Endothelial cell of umbilical vein (primary cell): ENCODE measurements at regions not wholly inside any gene's neighbourhood (a gene's known extent, or its start where the extent isn't known, plus 50 kb on each side); places are given as distances from the start of the nearest gene placed in this dataset.

Source experiments
- EZH2 ChIP-seq: IDR thresholded peaks from 2 replicates; pipeline ENCODE4 v1.6.1; 2012; ENCODE audit warnings: borderline replicate concordance, low read depth, mild to moderate bottlenecking, moderate library complexity, low read length, inconsistent platforms; ENCODE audit not compliant: severe bottlenecking
- JUN ChIP-seq: IDR thresholded peaks from 2 replicates; pipeline ENCODE4 v1.6.1; 2011; ENCODE audit warnings: borderline replicate concordance, low read depth; ENCODE audit not compliant: insufficient read length, insufficient read depth
- MYC ChIP-seq: IDR thresholded peaks from one replicate; pipeline ENCODE4 v1.6.1; 2011; ENCODE audit warnings: mild to moderate bottlenecking, low read depth, low read length
- POLR2A ChIP-seq: IDR thresholded peaks from 2 replicates; pipeline ENCODE4 v1.6.1; 2012; ENCODE audit warnings: low read depth, mild to moderate bottlenecking, control low read depth, low read length
- TF ChIP-seq, protein P1 (sequence below), 2 donors: IDR thresholded peaks; 1 replicate in 1 of 2; 2 replicates in 1 of 2; pipeline ENCODE4 v1.5.1; 2011; ENCODE audit warnings: low read length in 2 of 2, mild to moderate bottlenecking in 2 of 2, moderate library complexity in 2 of 2, control low read depth in 1 of 2, inconsistent platforms in 1 of 2, low read depth in 1 of 2; ENCODE audit not compliant: insufficient read depth in 1 of 2; ENCODE audit errors: extremely low read depth in 1 of 2

DNA sequence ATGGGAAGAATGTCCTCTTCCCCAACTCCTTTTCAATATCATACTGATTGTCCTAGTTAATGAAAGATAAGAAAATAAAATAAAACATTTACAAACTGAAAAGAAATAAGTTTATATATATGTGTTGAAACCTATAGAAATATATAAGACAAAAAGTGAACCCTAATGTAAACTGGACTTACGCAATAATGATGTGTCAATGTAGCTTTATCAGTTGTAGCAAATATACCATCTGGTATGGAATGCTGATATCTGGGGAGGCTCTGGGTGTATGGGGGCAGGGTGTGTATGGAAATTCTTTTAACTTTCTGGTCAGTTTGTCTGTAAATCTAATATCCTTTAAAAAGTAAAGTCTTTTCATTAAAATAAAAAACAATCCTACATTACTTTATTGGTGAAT is 603.9 kb downstream of the DMRTA1 start:
- TF ChIP-seq, protein P1, sequence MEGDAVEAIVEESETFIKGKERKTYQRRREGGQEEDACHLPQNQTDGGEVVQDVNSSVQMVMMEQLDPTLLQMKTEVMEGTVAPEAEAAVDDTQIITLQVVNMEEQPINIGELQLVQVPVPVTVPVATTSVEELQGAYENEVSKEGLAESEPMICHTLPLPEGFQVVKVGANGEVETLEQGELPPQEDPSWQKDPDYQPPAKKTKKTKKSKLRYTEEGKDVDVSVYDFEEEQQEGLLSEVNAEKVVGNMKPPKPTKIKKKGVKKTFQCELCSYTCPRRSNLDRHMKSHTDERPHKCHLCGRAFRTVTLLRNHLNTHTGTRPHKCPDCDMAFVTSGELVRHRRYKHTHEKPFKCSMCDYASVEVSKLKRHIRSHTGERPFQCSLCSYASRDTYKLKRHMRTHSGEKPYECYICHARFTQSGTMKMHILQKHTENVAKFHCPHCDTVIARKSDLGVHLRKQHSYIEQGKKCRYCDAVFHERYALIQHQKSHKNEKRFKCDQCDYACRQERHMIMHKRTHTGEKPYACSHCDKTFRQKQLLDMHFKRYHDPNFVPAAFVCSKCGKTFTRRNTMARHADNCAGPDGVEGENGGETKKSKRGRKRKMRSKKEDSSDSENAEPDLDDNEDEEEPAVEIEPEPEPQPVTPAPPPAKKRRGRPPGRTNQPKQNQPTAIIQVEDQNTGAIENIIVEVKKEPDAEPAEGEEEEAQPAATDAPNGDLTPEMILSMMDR (IDR thresholded peaks at IDR 0.05; ENCODE audit: extremely low read depth in 1 of 2, insufficient read depth in 1 of 2, low read depth in 1 of 2, low read length in 2 of 2) = no peak
- TF ChIP-seq POLR2A = no peak
- no peak for TF ChIP-seq JUN
- no peak for TF ChIP-seq EZH2
- TF ChIP-seq MYC = no peak
